Erythroblast (primary cell): ENCODE measurements at regions not wholly inside any gene's neighbourhood (a gene's known extent, or its start where the extent isn't known, plus 50 kb on each side); places are given as distances from the start of the nearest gene placed in this dataset.

ENCODE experiments used
- GATA1 ChIP-seq: IDR thresholded peaks from 2 replicates; pipeline ENCODE4 v1.6.1; 2011; ENCODE audit warnings: low read depth, mild to moderate bottlenecking, control low read depth, low read length, moderate library complexity
- POLR2A ChIP-seq: IDR thresholded peaks from 2 replicates; pipeline ENCODE4 v1.6.1; 2011; ENCODE audit warnings: mild to moderate bottlenecking, low read length

GRCh38 chr16:17939723-17940122 is 396.8 kb downstream of the NPIPA8 start:
- TF ChIP-seq POLR2A: no peak
- TF ChIP-seq GATA1: no peak
